Psoas muscle (tissue), 7 donors: ENCODE measurements at regions not wholly inside any gene's neighbourhood (a gene's known extent, or its start where the extent isn't known, plus 50 kb on each side); places are given as distances from the start of the nearest gene placed in this dataset.

Source experiments
- ATAC-seq, 4 donors: fragments of 200-7000 bp; cut with Tn5 transposase; one replicate each; pipeline ENCODE4 v1.9.1; 2020; ENCODE audit warnings: moderate library complexity in 3 of 4, mild to moderate bottlenecking in 2 of 4
- DNase-seq, 2 donors: peaks; one replicate each; pipeline ENCODE4 v3.0.0-alpha.2; 2020
- H3K27ac ChIP-seq: fragments of 200-600 bp; one replicate; pipeline ENCODE4 v1.8.0; 2022
- H3K27me3 ChIP-seq, 3 donors: fragments of 200-600 bp in 1 of 3; one replicate each; pipeline versions ENCODE4 v1.6.1 to v1.8.0; 2013 to 2022; ENCODE audit warnings: low read length in 2 of 3, mild to moderate bottlenecking in 2 of 3, moderate library complexity in 1 of 3; ENCODE audit not compliant: insufficient read depth in 3 of 3
- H3K36me3 ChIP-seq, 2 donors: fragments of 200-600 bp in 1 of 2; one replicate each; pipeline versions ENCODE4 v1.6.1 to v1.8.0; 2013 to 2022; ENCODE audit warnings: low read depth in 1 of 2, mild to moderate bottlenecking in 1 of 2, moderate library complexity in 1 of 2; ENCODE audit not compliant: insufficient read depth in 1 of 2
- H3K4me1 ChIP-seq: fragments of 200-600 bp; one replicate; pipeline ENCODE4 v1.8.0; 2022
- H3K4me3 ChIP-seq: fragments of 200-600 bp; one replicate; pipeline ENCODE4 v1.8.0; 2022; ENCODE audit warnings: mild to moderate bottlenecking
- H3K9me3 ChIP-seq: fragments of 200-600 bp; one replicate; pipeline ENCODE4 v1.8.0; 2022
- CTCF ChIP-seq: fragments of 200-600 bp; IDR thresholded peaks from one replicate; pipeline ENCODE4 v1.8.0; 2022; ENCODE audit warnings: antibody characterized with exemption
- WGBS, 3 donors: extraction: QIAGEN DNeasy Blood & Tissue Kit; methylation state at CpG; one replicate each; pipeline versions ENCODE4 v1.1.6 to v1.1.7; 2013; 5-methylcytosine and 5-hydroxymethylcytosine counted together
- intact Hi-C, 2 donors: fragments of 100-400 bp; cut with DNase I; formaldehyde crosslinking; loops; one replicate each; pipeline versions ENCODE4 v1.11.0 to v1.14.2; 2022
- donor health status: healthy with polysubstance abuse.
- donor health status: DM: no; HTN: no; CAD: no; lungs with moderate emphysema.
- donor health status: Bipolar disorder and iron deficiency.
- donor health status: healthy.
- donor health status: DM: yes; HTN: yes; CAD: no.
- donor health status: DM: no; HTN: no; CAD: no.
- donor health status: DM: yes; HTN: yes; CAD: no.

- Histone ChIP-seq H3K4me3 (no peak overlapping the region), H3K4me1 (no peaks in the 10 kb centered on the region), H3K27ac (no peak overlapping the region), H3K9me3 (no peaks in the 10 kb centered on the region), H3K36me3 (no peaks in the 10 kb centered on the region), H3K27me3 (no peaks in the 10 kb centered on the region)
- no peak for TF ChIP-seq CTCF
- WGBS, 3 donors, result 50 to 52% (median 51%) methylated on average over 6 of the region's 6 CpGs
- no peak for DNase-seq
- ATAC-seq, result no peak
- intact Hi-C loops, result no loop called here
These were observed 470.7 kb upstream of the RBFOX1 start for GRCh38 chr16:6861815-6862477.

- Histone ChIP-seq H3K9me3 (no peaks in the 10 kb centered on the region), H3K4me1 (no peaks in the 10 kb centered on the region), H3K36me3 (no peaks in the 10 kb centered on the region), H3K4me3 (no peak overlapping the region), H3K27me3 (no peaks in the 10 kb centered on the region), H3K27ac (no peak overlapping the region)
- TF ChIP-seq CTCF, result no peak
- no peak for DNase-seq
- ATAC-seq, result no peak
- intact Hi-C loops, result no loop called here
- 17 to 25% (median 23%) methylated on average over 8 of the region's 8 CpGs for WGBS, 3 donors
These were observed 471.4 kb upstream of the RBFOX1 start for GRCh38 chr16:6861135-6861814.

- Histone ChIP-seq H3K27me3 (no peaks in the 10 kb centered on the region), H3K27ac (no peak overlapping the region), H3K4me3 (no peak overlapping the region), H3K9me3 (no peaks in the 10 kb centered on the region), H3K36me3 (no peaks in the 10 kb centered on the region), H3K4me1 (no peaks in the 10 kb centered on the region)
- ATAC-seq (no peak), DNase-seq (no peak)
- intact Hi-C loops, result no loop called here
- 38 to 43% (median 42%) methylated on average over 5 of the region's 5 CpGs for WGBS, 3 donors
- no peak for TF ChIP-seq CTCF
These were observed 475.1 kb upstream of the RBFOX1 start for GRCh38 chr16:6857575-6857974.

GRCh38 chr16:6856578-6856977 is 476.1 kb upstream of the RBFOX1 start:
- 76 to 77% (median 76%) methylated on average over 5 of the region's 5 CpGs for WGBS, 3 donors
- no peak for ATAC-seq
- H3K27me3 ChIP-seq, result no peaks in the 10 kb centered on the region

More at GRCh38 chr16:6856578-6856977, 476.1 kb upstream of the RBFOX1 start:
- no peaks in the 10 kb centered on the region for H3K4me1 ChIP-seq
- TF ChIP-seq CTCF, result no peak
- no peaks in the 10 kb centered on the region for H3K9me3 ChIP-seq
- no peak overlapping the region for H3K4me3 ChIP-seq
- intact Hi-C loops, result no loop called here
- no peaks in the 10 kb centered on the region for H3K36me3 ChIP-seq
- H3K27ac ChIP-seq, result no peak overlapping the region
- DNase-seq, result no peak
